NB4 (cell line): ENCODE measurements at regions not wholly inside any gene's neighbourhood (a gene's known extent, or its start where the extent isn't known, plus 50 kb on each side); places are given as distances from the start of the nearest gene placed in this dataset.

ENCODE experiments used
- MYC ChIP-seq: IDR thresholded peaks from 2 replicates; pipeline ENCODE4 v1.6.1; 2011; ENCODE audit warnings: low read depth, low read length
- POLR2A ChIP-seq: IDR thresholded peaks from 2 replicates; pipeline ENCODE4 v1.6.1; 2011; ENCODE audit warnings: mild to moderate bottlenecking; ENCODE audit not compliant: insufficient read length; ENCODE audit errors: extremely low read depth
- TF ChIP-seq, protein P1 (sequence below): IDR thresholded peaks from one replicate; pipeline ENCODE4 v1.5.1; 2012; ENCODE audit warnings: low read depth, low read length

DNA sequence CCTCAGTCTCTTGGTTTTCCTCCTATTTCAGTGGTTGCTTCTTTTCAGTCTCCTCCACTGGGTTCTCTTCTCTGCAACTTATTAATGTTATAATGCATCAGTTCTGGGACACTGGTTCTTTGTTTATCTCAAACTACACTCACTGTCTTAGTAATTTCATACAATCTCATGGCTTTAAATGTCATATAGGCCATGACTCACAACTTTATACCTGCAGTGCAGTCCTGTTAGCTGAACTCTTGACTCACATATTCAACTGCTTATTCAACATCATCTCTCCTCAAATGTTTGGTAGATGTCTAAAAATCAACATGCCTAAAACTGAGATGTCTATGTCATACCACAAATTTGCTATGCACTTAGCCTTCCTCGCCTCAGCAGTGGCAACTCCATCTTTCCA lies 101.2 kb upstream of the PALS2 start:
- TF ChIP-seq MYC: no peak
- TF ChIP-seq POLR2A: no peak
- TF ChIP-seq, protein P1, sequence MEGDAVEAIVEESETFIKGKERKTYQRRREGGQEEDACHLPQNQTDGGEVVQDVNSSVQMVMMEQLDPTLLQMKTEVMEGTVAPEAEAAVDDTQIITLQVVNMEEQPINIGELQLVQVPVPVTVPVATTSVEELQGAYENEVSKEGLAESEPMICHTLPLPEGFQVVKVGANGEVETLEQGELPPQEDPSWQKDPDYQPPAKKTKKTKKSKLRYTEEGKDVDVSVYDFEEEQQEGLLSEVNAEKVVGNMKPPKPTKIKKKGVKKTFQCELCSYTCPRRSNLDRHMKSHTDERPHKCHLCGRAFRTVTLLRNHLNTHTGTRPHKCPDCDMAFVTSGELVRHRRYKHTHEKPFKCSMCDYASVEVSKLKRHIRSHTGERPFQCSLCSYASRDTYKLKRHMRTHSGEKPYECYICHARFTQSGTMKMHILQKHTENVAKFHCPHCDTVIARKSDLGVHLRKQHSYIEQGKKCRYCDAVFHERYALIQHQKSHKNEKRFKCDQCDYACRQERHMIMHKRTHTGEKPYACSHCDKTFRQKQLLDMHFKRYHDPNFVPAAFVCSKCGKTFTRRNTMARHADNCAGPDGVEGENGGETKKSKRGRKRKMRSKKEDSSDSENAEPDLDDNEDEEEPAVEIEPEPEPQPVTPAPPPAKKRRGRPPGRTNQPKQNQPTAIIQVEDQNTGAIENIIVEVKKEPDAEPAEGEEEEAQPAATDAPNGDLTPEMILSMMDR: no peak
